ENCODE measurements at regions not wholly inside any gene's neighbourhood (a gene's known extent, or its start where the extent isn't known, plus 50 kb on each side); places are given as distances from the start of the nearest gene placed in this dataset.

- Histone ChIP-seq H3K9me3 (no peaks in the 10 kb centered on the region), H3K4me3 (no peak overlapping the region), H3K4me1 (no peaks in the 10 kb centered on the region), H3K27me3 (no peaks in the 10 kb centered on the region), H3K36me3 (no peaks in the 10 kb centered on the region), H3K27ac (no peak overlapping the region)
- TF ChIP-seq EP300 (IDR thresholded peaks at IDR 0.05) (no peak), POLR2AphosphoS5 (IDR thresholded peaks at IDR 0.05) (no peak), CTCF (IDR thresholded peaks at IDR 0.05) (no peak), POLR2A (IDR thresholded peaks at IDR 0.05) (no peak)
- DNase-seq: no peak
- WGBS, 2 donors: 79% methylated on average over 5 of the region's 5 CpGs
- ATAC-seq (ENCODE audit: low FRiP score in 2 of 2): no peak
These were observed 459.7 kb downstream of the EBF1 start for GRCh38 chr5:158639881-158640592.

DNA sequence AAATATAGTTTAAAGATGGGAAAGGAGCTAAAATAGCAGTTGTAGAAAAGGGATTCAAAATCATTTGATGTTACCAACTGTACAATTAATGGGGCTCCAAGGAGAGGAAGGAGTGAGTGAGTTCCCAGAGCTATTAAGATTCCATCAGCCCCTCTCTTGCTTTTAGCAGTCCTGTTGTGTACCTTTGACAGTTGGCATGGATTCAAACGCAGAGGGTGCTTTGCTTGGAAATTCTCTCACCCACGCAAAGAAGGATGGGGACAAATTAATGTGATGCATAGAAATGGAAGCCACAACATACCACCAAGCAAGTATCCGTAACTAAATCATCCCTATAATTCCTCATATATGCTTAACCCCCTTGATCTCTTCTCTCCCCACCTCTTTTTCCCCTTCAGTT, 461.3 kb downstream of the EBF1 start:
- Histone ChIP-seq H3K4me3 (no peak overlapping the region), H3K27ac (no peak overlapping the region), H3K27me3 (no peaks in the 10 kb centered on the region), H3K36me3 (no peaks in the 10 kb centered on the region), H3K9me3 (no peaks in the 10 kb centered on the region), H3K4me1 (no peaks in the 10 kb centered on the region)
- no peak for TF ChIP-seq POLR2A (IDR thresholded peaks at IDR 0.05)
- TF ChIP-seq CTCF (IDR thresholded peaks at IDR 0.05): no peak
- TF ChIP-seq POLR2AphosphoS5 (IDR thresholded peaks at IDR 0.05): no peak
- no peak for TF ChIP-seq EP300 (IDR thresholded peaks at IDR 0.05)
- ATAC-seq (ENCODE audit: low FRiP score in 2 of 2): no peak
- DNase-seq: no peak
- WGBS, 2 donors: 79 to 80% methylated on average over 3 of the region's 3 CpGs

DNA sequence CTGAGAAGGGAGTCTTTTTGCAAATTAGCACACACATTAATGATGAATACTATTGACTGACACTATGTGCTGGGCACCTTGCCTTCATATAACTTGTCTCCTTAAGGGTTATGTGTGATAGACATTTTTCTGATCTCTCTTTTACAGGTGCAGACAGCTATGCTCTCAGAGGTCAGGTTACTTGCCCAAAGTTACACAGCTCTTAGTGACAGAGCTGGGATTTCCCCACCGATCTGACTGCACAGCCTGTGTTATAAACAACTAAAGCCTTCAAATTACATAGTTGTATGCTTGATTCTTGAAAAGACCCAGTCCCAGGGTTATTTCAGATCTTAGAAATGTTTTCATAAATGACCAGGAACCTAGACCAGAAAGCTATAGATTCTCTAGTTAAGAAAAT, 462.7 kb downstream of the EBF1 start:
- H3K27ac ChIP-seq: no peak overlapping the region
- H3K36me3 ChIP-seq: no peaks in the 10 kb centered on the region
- DNase-seq (no peak), ATAC-seq (ENCODE audit: low FRiP score in 2 of 2) (no peak)
- H3K9me3 ChIP-seq: no peaks in the 10 kb centered on the region
- TF ChIP-seq POLR2A (IDR thresholded peaks at IDR 0.05): no peak
- TF ChIP-seq POLR2AphosphoS5 (IDR thresholded peaks at IDR 0.05): no peak
- TF ChIP-seq CTCF (IDR thresholded peaks at IDR 0.05): no peak
- TF ChIP-seq EP300 (IDR thresholded peaks at IDR 0.05): no peak
- no peaks in the 10 kb centered on the region for H3K4me1 ChIP-seq
- H3K27me3 ChIP-seq: no peaks in the 10 kb centered on the region
- 0 to 50% methylated on average over 1 of the region's 1 CpG for WGBS, 2 donors
- no peak overlapping the region for H3K4me3 ChIP-seq

DNA sequence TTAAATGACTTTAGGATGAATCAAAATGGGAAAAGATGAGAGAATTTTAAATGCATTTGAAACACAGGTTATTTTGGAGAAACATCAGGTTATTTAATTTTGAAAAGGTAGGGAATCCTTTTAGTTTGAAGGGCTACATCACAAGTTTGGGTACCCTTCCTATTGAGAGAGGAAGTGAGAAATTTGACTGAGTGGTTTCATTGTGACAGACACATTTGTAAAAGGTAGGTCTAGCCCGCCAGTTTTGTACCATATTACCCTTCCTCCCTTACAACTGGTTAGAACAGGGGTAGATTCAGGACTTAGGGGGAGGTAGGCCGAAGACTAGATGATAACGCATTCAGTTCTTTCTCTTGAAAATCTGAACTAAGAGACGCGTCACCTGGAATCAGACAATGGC, 464.2 kb downstream of the EBF1 start:
- ATAC-seq (ENCODE audit: low FRiP score in 2 of 2) (no peak), DNase-seq (no peak)
- Histone ChIP-seq H3K27ac (no peak overlapping the region), H3K36me3 (no peaks in the 10 kb centered on the region), H3K9me3 (no peaks in the 10 kb centered on the region), H3K4me1 (no peaks in the 10 kb centered on the region), H3K4me3 (no peak overlapping the region), H3K27me3 (no peaks in the 10 kb centered on the region)
- 93 to 98% methylated on average over 5 of the region's 5 CpGs for WGBS, 2 donors
- TF ChIP-seq POLR2A (IDR thresholded peaks at IDR 0.05) (no peak), POLR2AphosphoS5 (IDR thresholded peaks at IDR 0.05) (no peak)

- H3K4me3 ChIP-seq: no peak overlapping the region
- peaks cover 0 to 1% (median 0%) of the 10 kb centered on the region in 4 donors for H3K4me1 ChIP-seq
- ATAC-seq (ENCODE audit: low FRiP score in 2 of 2) (no peak), DNase-seq (no peak)
- no peaks in the 10 kb centered on the region for H3K36me3 ChIP-seq
- no peak for TF ChIP-seq EP300 (IDR thresholded peaks at IDR 0.05)
- TF ChIP-seq POLR2AphosphoS5 (IDR thresholded peaks at IDR 0.05): no peak
- TF ChIP-seq POLR2A (IDR thresholded peaks at IDR 0.05): no peak
- no peak for TF ChIP-seq CTCF (IDR thresholded peaks at IDR 0.05)
- no peak overlapping the region for H3K27ac ChIP-seq
- H3K9me3 ChIP-seq: no peaks in the 10 kb centered on the region
- WGBS, 2 donors: 44 to 45% methylated on average over 2 of the region's 2 CpGs
- H3K27me3 ChIP-seq: no peaks in the 10 kb centered on the region
These were observed 465.0 kb downstream of the EBF1 start for GRCh38 chr5:158634714-158635113.
